ENCODE measurements at regions not wholly inside any gene's neighbourhood (a gene's known extent, or its start where the extent isn't known, plus 50 kb on each side); places are given as distances from the start of the nearest gene placed in this dataset.

- intact Hi-C loops (cut with DNase I), result no loop called here
- Histone ChIP-seq H3K9me3 (ENCODE audit: control insufficient read depth, low read length) (no peaks in the 10 kb centered on the region), H3K27ac (ENCODE audit: low read depth in 1 of 2, low read length in 2 of 2) (no peak overlapping the region), H3K27me3 (ENCODE audit: control insufficient read depth in 1 of 2, insufficient read depth in 2 of 2, low read length in 1 of 2) (peaks cover 0 to 2% of the 10 kb centered on the region in 2 donors), H3K4me1 (ENCODE audit: control insufficient read depth in 1 of 2, insufficient read depth in 2 of 2, low read length in 2 of 2) (peaks cover 0 to 1% of the 10 kb centered on the region in 2 donors), H3K4me3 (ENCODE audit: low read length in 2 of 2) (no peak overlapping the region), H3K36me3 (ENCODE audit: control insufficient read depth in 1 of 2, insufficient read depth in 2 of 2, low read length in 1 of 2) (no peaks in the 10 kb centered on the region)
- WGBS, 2 donors, result 32 to 37% methylated on average over 6 of the region's 6 CpGs
- ATAC-seq (ENCODE audit: low FRiP score) (no peak), DNase-seq (no peak)
These were observed 184.2 kb upstream of the SPTLC3 start for GRCh38 chr20:12824328-12825225.

DNA sequence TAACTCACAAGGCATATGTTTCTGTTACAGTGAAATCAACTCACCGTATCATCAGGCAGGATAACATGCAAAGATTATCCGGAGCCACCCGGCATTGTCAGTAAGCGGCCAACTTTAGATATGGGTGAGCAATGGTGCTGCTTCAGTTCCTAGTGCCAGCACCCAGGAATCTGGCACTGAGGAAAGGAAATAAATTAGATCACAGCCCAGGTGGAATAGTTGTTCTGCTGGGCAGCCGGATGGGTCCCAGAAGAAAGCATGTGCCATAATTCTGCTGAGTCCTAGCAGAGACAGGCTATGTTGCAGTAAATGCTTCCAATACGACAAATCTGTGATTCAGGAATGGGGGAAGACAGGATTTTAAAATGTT is 183.6 kb upstream of the SPTLC3 start:
- no peak overlapping the region for H3K27ac ChIP-seq (ENCODE audit: low read depth in 1 of 2, low read length in 2 of 2)
- no peak overlapping the region for H3K4me3 ChIP-seq (ENCODE audit: low read length in 2 of 2)
- peaks cover 0 to 2% of the 10 kb centered on the region in 2 donors for H3K27me3 ChIP-seq (ENCODE audit: control insufficient read depth in 1 of 2, insufficient read depth in 2 of 2, low read length in 1 of 2)
- H3K9me3 ChIP-seq (ENCODE audit: control insufficient read depth, low read length), result no peaks in the 10 kb centered on the region
- WGBS, 2 donors, result 69 to 76% methylated on average over 6 of the region's 6 CpGs
- ATAC-seq (ENCODE audit: low FRiP score) (no peak), DNase-seq (no peak)
- peaks cover 0 to 1% of the 10 kb centered on the region in 2 donors for H3K4me1 ChIP-seq (ENCODE audit: control insufficient read depth in 1 of 2, insufficient read depth in 2 of 2, low read length in 2 of 2)
- H3K36me3 ChIP-seq (ENCODE audit: control insufficient read depth in 1 of 2, insufficient read depth in 2 of 2, low read length in 1 of 2), result no peaks in the 10 kb centered on the region
- intact Hi-C loops (cut with DNase I), result no loop called here

DNA sequence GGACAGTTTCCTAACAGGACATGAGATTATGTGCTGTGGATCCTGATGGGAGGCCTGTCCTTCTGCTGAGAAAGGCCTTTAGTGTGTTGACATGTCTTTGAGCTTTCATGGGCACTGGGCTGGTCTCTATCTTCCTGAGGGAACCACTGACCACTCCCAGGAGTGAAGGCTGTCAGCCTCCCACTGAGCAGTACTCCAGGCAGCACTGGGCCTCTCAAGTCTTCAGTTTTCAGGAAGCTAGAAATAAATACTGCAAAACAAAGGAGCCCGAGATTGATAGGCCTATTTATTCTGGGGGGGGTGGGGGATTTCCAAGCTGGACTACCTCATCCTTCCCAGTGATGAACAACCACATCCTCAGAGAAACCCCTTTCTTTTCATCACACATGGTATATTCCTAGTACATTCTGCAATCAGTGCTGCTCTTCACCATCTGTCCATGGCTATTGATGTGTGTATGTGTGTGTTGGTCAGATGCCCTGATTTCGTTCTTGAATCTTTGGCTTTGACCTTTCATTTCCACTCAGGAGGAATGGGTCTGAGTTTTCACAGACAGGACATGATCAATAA is 180.9 kb upstream of the SPTLC3 start:
- no peaks in the 10 kb centered on the region for H3K36me3 ChIP-seq (ENCODE audit: control insufficient read depth in 1 of 2, insufficient read depth in 2 of 2, low read length in 1 of 2)
- no peak overlapping the region for H3K4me3 ChIP-seq (ENCODE audit: low read length in 2 of 2)
- intact Hi-C loops (cut with DNase I), result no loop called here
- WGBS, 2 donors, result 23 to 29% methylated on average over 2 of the region's 2 CpGs
- peaks cover 0 to 1% of the 10 kb centered on the region in 2 donors for H3K4me1 ChIP-seq (ENCODE audit: control insufficient read depth in 1 of 2, insufficient read depth in 2 of 2, low read length in 2 of 2)
- H3K27ac ChIP-seq (ENCODE audit: low read depth in 1 of 2, low read length in 2 of 2), result no peak overlapping the region
- DNase-seq (no peak), ATAC-seq (ENCODE audit: low FRiP score) (no peak)
- no peaks in the 10 kb centered on the region for H3K9me3 ChIP-seq (ENCODE audit: control insufficient read depth, low read length)
- peaks cover 0 to 2% of the 10 kb centered on the region in 2 donors for H3K27me3 ChIP-seq (ENCODE audit: control insufficient read depth in 1 of 2, insufficient read depth in 2 of 2, low read length in 1 of 2)

DNA sequence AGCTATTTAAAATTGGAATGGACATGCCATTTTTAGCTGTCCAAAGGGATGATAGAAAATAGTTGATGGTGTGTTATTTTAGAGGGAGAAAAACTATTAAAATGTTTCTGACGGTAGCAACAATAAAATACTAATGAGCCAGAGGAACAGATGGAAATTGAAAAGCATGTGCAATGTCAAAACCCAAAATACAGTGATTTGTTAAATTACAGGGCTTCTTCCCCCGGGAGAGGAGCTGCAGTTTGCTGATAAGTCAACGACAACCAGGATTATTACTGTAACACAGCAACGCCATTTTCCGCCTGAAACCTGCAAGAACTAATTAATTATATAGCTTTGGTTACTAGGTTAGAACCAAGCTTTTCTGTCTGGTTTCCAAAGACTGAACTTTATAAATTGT is 179.6 kb upstream of the SPTLC3 start:
- no peak for DNase-seq
- Histone ChIP-seq H3K36me3 (ENCODE audit: control insufficient read depth in 1 of 2, insufficient read depth in 2 of 2, low read length in 1 of 2) (no peaks in the 10 kb centered on the region), H3K4me3 (ENCODE audit: low read length in 2 of 2) (no peak overlapping the region), H3K9me3 (ENCODE audit: control insufficient read depth, low read length) (no peaks in the 10 kb centered on the region), H3K27ac (ENCODE audit: low read depth in 1 of 2, low read length in 2 of 2) (no peak overlapping the region), H3K27me3 (ENCODE audit: control insufficient read depth in 1 of 2, insufficient read depth in 2 of 2, low read length in 1 of 2) (no peaks in the 10 kb centered on the region), H3K4me1 (ENCODE audit: control insufficient read depth in 1 of 2, insufficient read depth in 2 of 2, low read length in 2 of 2) (no peaks in the 10 kb centered on the region)
- intact Hi-C loops (cut with DNase I), result no loop called here
- no peak for ATAC-seq (ENCODE audit: low FRiP score)
- 26 to 27% methylated on average over 5 of the region's 5 CpGs for WGBS, 2 donors

- ATAC-seq (ENCODE audit: low FRiP score) (no peak), DNase-seq (no peak)
- no peak overlapping the region for H3K4me3 ChIP-seq (ENCODE audit: low read length in 2 of 2)
- no peaks in the 10 kb centered on the region for H3K9me3 ChIP-seq (ENCODE audit: control insufficient read depth, low read length)
- WGBS, 2 donors, result 2 to 33% methylated on average over 1 of the region's 1 CpG
- H3K27ac ChIP-seq (ENCODE audit: low read depth in 1 of 2, low read length in 2 of 2), result no peak overlapping the region
- H3K27me3 ChIP-seq (ENCODE audit: control insufficient read depth in 1 of 2, insufficient read depth in 2 of 2, low read length in 1 of 2), result no peaks in the 10 kb centered on the region
- no peaks in the 10 kb centered on the region for H3K36me3 ChIP-seq (ENCODE audit: control insufficient read depth in 1 of 2, insufficient read depth in 2 of 2, low read length in 1 of 2)
- intact Hi-C loops (cut with DNase I), result no loop called here
- H3K4me1 ChIP-seq (ENCODE audit: control insufficient read depth in 1 of 2, insufficient read depth in 2 of 2, low read length in 2 of 2), result no peaks in the 10 kb centered on the region
These were observed 174.9 kb upstream of the SPTLC3 start for GRCh38 chr20:12833861-12834260.

DNA sequence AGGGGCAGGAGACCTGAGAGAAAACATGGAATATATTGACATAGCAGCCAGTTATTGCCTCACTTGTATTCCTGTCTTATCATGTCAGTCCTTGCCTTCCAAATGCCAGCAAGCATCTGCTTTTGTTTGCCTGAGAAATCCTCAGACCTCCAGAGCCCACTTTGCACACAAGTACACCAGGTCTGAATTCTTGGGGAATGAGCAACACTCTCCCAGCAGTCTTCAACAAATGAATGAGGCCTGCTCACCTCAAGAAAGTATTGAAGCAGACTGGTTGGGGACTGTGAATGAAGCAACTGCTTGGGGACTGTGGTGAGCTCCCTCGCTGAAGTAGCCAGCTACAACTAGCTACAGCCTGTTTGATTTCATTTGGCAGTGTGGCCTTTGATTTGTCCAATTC is 172.8 kb upstream of the SPTLC3 start:
- no peaks in the 10 kb centered on the region for H3K36me3 ChIP-seq (ENCODE audit: control insufficient read depth in 1 of 2, insufficient read depth in 2 of 2, low read length in 1 of 2)
- ATAC-seq (ENCODE audit: low FRiP score), result no peak
- H3K9me3 ChIP-seq (ENCODE audit: control insufficient read depth, low read length), result no peaks in the 10 kb centered on the region
- H3K4me1 ChIP-seq (ENCODE audit: control insufficient read depth in 1 of 2, insufficient read depth in 2 of 2, low read length in 2 of 2), result no peaks in the 10 kb centered on the region
- no peak for DNase-seq
- no peak overlapping the region for H3K27ac ChIP-seq (ENCODE audit: low read depth in 1 of 2, low read length in 2 of 2)
- intact Hi-C loops (cut with DNase I), result no loop called here
- no peaks in the 10 kb centered on the region for H3K27me3 ChIP-seq (ENCODE audit: control insufficient read depth in 1 of 2, insufficient read depth in 2 of 2, low read length in 1 of 2)
- 86 to 90% methylated on average over 1 of the region's 1 CpG for WGBS, 2 donors
- no peak overlapping the region for H3K4me3 ChIP-seq (ENCODE audit: low read length in 2 of 2)

GRCh38 chr20:12837646-12838045 is 171.1 kb upstream of the SPTLC3 start:
- Histone ChIP-seq H3K4me3 (ENCODE audit: low read length in 2 of 2) (no peak overlapping the region), H3K36me3 (ENCODE audit: control insufficient read depth in 1 of 2, insufficient read depth in 2 of 2, low read length in 1 of 2) (no peaks in the 10 kb centered on the region), H3K27me3 (ENCODE audit: control insufficient read depth in 1 of 2, insufficient read depth in 2 of 2, low read length in 1 of 2) (peaks cover 0 to 1% of the 10 kb centered on the region in 2 donors), H3K4me1 (ENCODE audit: control insufficient read depth in 1 of 2, insufficient read depth in 2 of 2, low read length in 2 of 2) (no peaks in the 10 kb centered on the region), H3K27ac (ENCODE audit: low read depth in 1 of 2, low read length in 2 of 2) (no peak overlapping the region), H3K9me3 (ENCODE audit: control insufficient read depth, low read length) (no peaks in the 10 kb centered on the region)
- no peak for DNase-seq
- WGBS, 2 donors, result 22 to 39% methylated on average over 2 of the region's 2 CpGs
- intact Hi-C loops (cut with DNase I), result no loop called here
- no peak for ATAC-seq (ENCODE audit: low FRiP score)

GRCh38 chr20:12838261-12838866 is 170.4 kb upstream of the SPTLC3 start:
- H3K4me3 ChIP-seq (ENCODE audit: low read length in 2 of 2), result no peak overlapping the region
- H3K36me3 ChIP-seq (ENCODE audit: control insufficient read depth in 1 of 2, insufficient read depth in 2 of 2, low read length in 1 of 2), result no peaks in the 10 kb centered on the region
- ATAC-seq (ENCODE audit: low FRiP score) (no peak), DNase-seq (no peak)
- WGBS, 2 donors, result 78 to 82% methylated on average over 3 of the region's 3 CpGs
- no peak overlapping the region for H3K27ac ChIP-seq (ENCODE audit: low read depth in 1 of 2, low read length in 2 of 2)
- intact Hi-C loops (cut with DNase I), result no loop called here
- H3K4me1 ChIP-seq (ENCODE audit: control insufficient read depth in 1 of 2, insufficient read depth in 2 of 2, low read length in 2 of 2), result no peaks in the 10 kb centered on the region
- peaks cover 0 to 3% of the 10 kb centered on the region in 2 donors for H3K27me3 ChIP-seq (ENCODE audit: control insufficient read depth in 1 of 2, insufficient read depth in 2 of 2, low read length in 1 of 2)
- H3K9me3 ChIP-seq (ENCODE audit: control insufficient read depth, low read length), result no peaks in the 10 kb centered on the region

GRCh38 chr20:12847872-12848271 is 160.9 kb upstream of the SPTLC3 start:
- Histone ChIP-seq H3K4me3 (ENCODE audit: low read length in 2 of 2) (no peak overlapping the region), H3K27ac (ENCODE audit: low read depth in 1 of 2, low read length in 2 of 2) (no peak overlapping the region), H3K9me3 (ENCODE audit: control insufficient read depth, low read length) (no peaks in the 10 kb centered on the region), H3K36me3 (ENCODE audit: control insufficient read depth in 1 of 2, insufficient read depth in 2 of 2, low read length in 1 of 2) (no peaks in the 10 kb centered on the region), H3K27me3 (ENCODE audit: control insufficient read depth in 1 of 2, insufficient read depth in 2 of 2, low read length in 1 of 2) (no peaks in the 10 kb centered on the region), H3K4me1 (ENCODE audit: control insufficient read depth in 1 of 2, insufficient read depth in 2 of 2, low read length in 2 of 2) (no peaks in the 10 kb centered on the region)
- intact Hi-C loops (cut with DNase I), result no loop called here
- DNase-seq, result no peak
- 7 to 10% methylated on average over 2 of the region's 2 CpGs for WGBS, 2 donors
- ATAC-seq (ENCODE audit: low FRiP score), result no peak

All from aorta (tissue), 5 donors.